Activated T-cell treated with anti-CD3 and anti-CD28 coated beads for 1 hour (primary cell): ENCODE measurements at regions not wholly inside any gene's neighbourhood (a gene's known extent, or its start where the extent isn't known, plus 50 kb on each side); places are given as distances from the start of the nearest gene placed in this dataset.
"Not testable (repeated sequence)": the region's sequence is repeated elsewhere in the genome, so short reads cannot be mapped to it uniquely, and the experiment has no call there.

Source experiments
- DNase-seq: peaks from one replicate; pipeline ENCODE4 v3.0.0-alpha.2; 2020; ENCODE audit warnings: low read depth

DNA sequence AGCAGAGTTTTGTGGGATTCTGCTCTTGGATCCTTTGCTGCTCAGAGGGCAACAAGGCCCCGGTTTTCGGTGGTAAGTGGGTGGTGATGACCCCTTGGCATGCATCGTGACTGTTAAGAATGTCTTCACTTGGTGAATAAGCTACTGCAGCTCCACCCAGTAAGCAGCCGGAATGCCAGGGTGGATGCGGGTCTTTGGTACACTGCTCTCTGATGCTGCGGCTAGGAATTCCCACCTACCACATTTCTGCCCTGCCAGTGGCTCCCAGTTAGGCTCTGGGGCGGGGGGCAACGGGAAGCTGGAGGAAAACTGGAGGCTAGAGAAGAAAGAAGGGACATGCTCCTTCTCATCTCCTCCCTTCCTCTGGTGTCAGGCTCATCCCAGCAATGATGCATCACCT, 180.4 kb upstream of the GALNT2 start:
- DNase-seq: no peak

DNA sequence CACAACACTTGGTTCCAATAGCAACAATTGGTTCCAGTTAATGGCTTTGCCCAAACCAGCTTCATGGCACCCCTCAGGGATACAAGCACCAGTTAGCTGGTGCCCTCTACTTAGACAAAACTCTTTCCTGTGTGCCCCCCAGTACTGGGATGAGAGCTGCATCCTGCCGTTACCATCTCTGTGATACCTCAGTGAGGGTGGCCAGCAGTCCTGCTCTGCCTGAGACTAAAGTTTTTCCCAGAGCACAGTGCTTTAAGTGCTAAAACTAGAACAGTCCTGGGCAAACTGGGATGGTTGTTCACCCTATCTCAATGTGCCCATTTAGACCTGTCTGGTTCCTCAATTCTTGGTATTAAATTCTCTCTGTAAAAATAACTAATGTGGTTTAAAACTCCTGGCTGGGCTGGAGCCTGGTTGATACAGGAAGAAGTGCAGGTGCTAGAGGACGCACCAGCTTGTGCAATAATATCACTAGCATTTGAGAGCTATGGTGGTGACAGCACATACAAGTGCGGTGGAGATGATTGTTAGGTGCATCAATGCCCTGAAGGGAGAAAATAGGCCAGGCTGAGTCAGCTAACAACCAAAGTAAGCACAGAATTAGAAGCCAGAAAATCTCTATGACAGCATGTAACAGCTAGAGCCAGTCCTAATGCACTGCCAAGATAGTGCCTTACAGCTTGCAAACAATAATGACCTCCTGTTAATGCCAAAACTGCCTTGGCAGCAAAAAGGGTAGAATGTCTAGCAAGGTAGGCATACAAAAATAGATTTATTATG, 179.8 kb upstream of the GALNT2 start:
- no peak for DNase-seq

DNA sequence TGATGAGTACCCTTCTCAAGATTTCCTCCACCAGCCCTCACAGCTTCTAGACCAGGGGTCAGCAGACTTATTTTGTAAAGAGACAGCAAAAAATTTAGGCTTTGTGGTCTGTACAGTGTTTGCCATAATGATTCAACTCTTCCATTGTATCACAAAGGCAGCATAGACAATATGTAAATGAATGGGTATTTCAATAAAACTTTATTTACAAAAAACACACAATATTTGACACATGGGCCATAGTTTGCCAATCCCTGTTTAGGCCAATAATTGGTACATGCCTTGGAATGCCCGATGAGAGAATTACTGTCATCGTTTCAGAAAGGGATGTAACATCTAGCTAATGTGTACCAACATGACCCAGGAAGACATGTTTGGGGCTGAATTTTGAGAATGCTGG, 178.9 kb upstream of the GALNT2 start:
- no peak for DNase-seq

DNA sequence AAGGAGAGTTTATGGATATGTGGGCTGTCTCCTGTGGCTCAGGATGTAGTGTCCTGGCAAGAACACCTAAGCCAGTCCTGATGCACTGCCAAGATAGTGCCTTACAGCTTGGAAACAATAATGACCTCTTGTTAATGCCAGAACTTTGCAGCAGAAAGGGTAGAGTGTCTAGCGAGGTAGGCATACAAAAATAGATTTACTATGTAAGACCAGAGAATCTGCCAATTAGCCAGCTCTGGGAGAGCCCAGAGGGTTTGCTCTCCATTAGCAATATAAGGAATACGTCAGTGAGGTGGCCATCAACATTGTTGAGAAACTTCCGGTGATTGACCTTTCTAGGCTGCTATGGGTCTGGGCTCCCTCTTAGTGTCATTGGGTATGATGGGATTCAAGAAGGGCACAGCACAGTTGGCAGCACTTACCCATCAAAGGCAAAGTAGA, 178.5 kb upstream of the GALNT2 start:
- no peak for DNase-seq

DNA sequence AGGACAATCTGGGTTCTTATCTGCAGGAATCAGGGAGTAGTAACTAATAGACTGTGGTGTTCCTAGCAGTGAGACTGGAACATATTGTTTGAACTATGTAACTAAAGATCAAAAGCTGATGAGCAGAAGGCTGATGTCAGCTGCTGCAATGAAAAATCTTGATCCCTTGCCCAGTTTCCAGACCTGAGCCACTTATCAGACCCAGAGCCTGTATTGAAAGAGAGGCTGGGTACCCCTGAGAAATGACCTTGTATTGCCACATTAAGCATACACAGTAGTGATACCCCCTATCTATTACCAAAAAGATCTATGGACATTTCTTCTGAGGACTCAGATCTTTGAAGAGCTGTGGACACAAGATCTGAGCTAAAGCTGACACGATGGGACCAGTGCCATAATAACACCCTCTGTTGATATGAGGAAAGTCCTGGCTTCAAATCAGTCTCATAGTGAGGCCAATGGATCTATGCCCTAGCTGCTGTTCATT, 178.0 kb upstream of the GALNT2 start:
- DNase-seq: no peak

DNA sequence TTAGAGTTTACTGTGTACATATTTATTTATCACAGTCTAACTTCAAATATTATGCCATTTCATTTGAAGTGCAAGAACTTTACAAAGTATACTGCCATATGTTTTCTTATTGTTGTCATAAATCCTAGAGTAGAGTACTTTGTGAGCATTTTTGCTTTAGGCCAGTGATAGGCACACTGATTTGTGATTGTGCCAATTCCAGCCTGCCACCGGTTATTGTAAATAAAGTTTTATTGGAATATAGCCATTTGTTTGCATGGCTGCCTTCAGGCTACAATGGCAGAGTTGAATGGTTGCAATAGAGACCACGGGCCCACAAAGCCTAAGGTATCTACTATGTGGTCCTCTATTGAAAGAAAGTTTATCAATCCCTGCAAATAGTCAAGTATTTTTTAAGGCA, 175.8 kb upstream of the GALNT2 start:
- DNase-seq: no peak

DNA sequence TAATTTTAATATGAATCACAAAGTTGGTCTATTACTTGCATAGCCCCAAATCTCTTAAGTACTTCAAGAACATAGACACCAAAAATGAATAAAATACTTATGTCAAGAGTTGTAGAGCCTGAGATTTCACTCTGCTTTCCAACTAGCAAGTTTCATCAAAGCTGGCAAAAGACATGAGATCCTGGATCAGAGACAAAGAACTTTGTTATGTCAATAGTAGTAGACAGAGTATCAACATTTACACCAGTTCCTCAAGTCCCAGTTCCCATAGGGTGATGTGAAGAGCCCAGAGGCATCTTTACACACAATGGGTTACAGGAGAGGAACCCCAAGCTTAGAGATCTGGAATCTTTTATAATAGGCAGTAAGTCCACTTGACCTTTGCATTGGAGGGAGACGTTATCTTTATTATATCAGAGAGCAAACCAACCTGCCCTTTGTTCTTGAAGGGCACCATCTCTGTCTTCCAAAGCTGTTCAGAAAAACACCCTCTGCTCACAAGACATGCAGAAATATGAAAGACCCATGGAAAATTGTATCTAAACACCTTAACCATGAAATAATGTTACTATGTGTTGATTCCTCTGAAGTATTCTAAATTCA, 174.4 kb upstream of the GALNT2 start:
- no peak for DNase-seq

DNA sequence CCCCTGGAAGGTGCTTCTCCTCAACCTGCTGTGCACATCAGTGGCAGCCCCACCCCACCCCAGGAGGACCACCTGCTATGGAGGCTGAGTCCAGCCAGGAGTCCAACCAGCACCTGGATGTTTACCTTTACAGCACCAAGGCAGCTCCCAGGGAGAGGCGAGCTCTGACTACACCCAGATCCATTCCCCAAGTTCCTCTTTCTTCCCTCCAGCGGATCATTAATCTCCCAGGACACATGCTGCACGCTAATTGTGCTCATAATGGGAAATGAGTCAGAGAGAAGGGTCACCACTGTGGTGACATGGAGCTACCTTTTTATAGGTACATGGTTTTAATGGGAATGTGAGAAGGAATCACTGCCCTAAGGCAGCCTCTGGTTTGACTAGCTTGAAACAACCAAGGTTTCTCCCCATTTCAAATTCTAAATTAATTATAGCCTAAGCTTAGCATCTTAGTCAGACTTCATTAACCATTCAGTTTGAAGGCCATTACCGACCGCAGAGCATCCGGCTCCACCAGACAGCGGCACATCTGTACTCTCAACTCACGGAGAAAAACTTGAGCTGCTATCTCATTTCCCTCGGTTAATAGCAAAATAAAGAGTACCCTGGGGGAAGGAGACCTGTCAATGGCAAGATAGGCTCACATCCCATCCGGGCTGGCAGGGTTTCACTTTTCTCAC, 173.1 kb upstream of the GALNT2 start:
- no peak for DNase-seq

DNA sequence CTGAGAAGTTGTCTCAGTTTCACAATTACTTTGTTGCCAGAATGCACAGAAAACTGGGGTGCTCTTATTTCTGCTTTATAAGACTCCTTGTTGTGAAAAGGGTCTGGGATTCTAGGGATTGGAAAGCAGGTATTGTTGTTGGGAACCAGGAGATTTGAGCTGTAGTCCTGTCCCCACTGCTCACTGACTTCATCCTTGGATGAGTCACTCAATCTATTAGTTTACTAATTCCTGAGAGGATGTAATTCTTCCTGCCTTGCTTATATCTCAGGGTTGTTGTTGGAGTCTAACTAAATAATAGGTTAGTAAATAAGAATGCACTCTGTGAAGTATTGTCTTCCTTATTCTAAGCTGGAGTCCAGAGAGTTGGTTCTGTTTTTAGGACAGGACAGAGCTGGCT, 172.5 kb upstream of the GALNT2 start:
- no peak for DNase-seq

DNA sequence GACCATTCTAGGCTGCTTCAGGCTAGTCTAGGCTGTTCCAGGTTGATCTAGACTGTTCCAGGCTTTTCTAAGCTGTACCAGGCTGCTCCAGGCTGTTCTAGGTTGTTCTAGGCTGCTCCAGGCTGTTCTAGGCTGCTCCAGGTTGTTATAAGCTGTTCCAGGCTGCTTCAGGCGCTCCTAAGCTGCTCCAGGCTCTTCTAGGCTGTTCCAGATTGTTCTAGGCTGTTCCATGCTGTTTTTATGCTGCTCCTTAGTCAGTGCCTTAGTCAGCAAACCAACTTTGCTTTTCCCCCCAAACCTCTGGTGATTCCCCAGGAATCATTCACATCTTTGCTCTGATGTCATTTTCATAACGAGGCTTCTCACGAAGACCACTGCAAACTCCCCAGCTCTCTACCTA, 171.4 kb upstream of the GALNT2 start:
- no peak for DNase-seq

DNA sequence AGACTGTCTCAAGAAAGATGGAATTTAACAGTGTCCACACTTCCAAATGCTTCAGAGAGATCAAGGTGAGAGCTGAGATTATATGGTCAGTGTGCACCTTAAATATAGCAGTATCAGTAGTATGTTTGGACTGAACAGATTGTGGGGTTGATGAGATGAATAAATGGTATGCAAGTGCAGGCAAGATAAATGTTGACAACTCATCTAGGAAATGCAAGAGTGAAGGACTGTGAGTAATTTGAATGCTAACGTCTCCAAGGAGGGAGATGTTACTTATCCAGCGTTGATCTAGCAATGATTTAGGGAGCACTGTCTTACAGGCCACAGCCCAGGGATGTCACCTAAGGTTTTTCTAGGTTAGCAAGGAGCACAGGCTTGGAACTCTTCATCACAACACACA, 170.7 kb upstream of the GALNT2 start:
- DNase-seq: no peak

DNA sequence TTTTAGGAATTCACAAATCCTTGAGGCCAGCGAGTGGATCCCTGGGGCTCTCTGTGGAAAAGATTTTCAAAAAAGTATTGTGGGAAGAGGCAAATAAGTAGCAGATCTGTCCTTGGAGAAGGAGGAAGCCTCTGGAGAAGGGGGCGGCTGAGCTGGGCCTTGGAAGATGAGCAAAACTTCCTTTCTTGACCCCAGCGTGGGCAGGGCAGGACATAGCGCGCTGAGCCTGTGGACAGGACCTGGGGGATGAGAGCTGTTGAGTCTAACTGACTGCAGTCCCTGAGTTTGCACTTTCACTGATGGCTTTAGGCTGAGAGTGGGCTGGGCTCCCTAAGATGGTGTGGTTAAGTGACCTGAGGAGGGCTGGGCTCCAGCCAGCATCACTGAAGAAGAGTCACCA, 170.2 kb upstream of the GALNT2 start:
- no peak for DNase-seq

DNA sequence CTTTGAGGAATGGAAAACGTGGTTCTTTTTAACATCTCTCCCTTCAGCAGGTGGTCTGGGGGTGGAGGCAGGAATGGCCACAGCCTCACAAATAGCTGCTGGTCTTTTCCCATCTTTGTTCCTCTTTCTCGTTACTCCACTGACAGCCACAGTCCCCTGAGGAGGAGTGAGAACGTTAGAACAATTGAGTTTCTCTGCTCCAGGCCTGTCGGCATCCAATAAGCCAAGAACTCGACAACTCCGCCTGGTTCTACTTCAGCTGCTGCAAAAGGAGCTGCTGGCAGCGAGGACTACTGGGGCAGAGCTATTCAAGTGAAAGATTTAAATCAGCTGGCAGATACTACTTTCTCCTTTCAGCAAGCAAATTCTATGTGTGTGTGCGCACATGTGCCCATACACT, 169.5 kb upstream of the GALNT2 start:
- no peak for DNase-seq

DNA sequence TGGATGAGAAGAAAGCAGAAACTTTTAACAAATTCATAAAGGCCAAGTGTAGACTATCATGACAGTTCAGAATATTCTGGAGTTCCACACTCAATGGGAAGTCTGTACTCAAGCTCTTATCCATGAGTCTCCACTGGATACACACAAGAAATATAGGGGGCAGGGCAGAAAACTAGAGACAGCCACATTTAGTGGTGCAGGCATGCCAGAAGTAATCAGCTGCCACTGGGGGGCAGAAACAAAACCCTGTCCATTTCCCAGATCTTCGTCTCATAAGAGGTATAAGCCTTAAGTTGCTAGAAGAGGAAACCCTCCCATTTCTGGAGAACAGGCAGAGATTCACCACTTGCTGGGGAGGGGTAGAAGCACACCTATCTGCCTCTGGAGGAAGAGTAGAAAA, 166.8 kb upstream of the GALNT2 start:
- no peak for DNase-seq

DNA sequence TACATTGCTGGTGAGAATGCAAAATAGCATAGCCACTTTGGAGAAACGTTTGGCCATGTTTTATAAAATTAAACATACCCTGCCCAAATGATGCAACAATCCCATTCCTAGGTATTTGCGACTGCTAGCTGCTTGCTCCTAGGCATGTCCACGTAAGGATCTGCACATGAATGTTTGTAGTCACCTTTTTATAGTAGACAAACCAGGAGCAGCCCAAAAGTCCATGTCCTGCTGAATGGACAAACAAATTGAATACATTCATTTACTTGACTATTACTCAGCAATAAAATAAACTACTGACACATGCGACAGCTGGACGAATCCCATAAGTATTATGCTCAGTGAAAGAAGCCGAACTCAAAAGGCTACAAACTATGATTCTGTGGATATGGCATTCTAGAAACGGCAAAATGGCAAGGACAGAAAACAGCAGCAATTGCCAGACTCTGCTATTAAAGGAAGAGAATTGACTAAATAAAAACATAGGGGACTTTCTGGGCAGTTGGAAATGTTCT, 161.9 kb upstream of the GALNT2 start:
- no peak for DNase-seq

DNA sequence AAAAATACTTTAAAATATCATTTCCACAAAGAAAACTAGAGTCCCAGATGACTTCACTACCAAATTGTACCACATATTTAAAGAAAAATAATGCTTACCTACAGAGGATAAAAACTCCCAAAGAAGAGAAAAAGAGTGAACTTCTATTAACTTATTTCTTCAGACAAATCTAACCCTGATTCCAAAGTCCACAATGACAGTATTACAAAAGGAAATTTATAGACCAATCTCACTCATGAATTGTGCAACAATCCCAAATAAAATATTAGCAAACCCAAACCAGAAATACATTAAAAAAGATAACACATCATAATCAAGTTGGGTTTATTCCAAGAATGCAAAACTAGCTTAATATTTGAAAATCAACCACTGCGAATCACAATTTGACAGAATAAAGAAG, 161.4 kb upstream of the GALNT2 start:
- no peak for DNase-seq

DNA sequence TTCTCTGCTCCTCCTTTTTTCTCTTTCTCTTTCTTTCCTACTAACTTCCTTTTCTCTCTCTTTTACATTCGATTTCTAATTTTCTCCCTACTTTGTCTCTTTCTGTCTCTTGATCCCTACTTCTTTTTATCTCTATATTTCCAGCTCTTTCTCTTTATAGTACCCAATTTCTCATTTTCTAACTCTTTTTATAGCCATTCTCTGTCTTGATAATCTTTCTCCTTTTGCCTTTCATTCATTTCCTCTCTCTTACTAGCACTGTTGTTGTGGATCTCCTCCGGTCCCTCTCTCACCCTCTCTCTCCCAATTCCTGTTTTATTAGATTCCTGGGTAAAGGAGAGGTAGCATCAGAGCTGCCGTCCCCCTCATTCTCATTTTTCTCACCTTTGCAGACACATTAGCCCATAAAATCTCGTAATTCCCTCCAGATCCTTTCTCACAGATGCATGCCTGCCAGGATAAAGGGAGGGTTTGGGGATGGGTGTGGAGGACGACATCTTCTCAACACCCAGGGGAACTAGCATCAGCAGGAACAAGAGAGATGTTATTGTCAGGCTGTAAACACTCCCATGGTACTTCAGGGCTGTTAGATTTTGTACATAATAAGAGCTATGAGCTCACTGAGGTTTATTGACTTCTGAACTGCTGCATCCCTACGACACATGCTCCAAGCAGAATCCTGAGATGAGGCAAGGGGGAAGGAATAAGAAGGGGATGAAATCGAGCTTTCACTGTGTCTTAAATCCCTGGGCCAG, 159.0 kb upstream of the GALNT2 start:
- DNase-seq: no peak

DNA sequence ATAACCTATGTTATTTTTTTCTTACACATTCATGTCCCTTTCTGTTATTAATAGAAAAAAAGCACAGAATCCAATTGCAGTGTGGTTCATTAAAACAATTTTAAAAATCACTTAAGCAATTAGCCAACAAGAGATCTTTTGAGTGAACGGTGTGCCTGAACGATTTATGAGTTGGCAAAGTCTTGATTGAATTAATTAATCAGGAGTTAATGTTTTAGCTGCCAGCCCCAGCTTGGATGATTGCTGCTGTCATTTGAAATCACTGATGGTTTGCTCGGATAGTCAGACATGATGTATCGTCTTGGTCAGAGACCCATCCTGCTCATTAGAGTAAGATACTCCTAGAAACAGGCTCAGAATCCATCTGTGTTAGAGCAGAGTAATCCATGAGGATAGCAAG, 158.3 kb upstream of the GALNT2 start:
- DNase-seq: no peak

DNA sequence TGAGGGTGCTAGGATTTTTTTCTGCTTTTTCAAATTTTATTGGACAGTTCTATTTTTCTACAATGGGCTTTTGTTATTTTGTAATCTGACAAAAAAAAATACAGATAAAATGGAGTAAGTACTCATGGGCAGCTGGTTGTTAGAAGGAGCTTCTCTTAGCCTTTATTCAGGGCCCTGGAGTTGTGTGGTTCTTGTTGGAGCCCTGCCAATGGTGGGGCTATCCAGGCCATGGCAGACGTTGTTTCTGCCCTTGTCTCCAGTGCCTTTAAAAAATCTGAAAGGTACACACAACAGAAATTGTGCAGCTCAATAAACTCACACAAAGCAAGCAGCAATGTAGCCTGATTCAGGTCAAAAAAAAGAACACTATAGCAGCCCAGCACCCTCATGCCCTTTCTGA, 153.5 kb upstream of the GALNT2 start:
- no peak for DNase-seq

DNA sequence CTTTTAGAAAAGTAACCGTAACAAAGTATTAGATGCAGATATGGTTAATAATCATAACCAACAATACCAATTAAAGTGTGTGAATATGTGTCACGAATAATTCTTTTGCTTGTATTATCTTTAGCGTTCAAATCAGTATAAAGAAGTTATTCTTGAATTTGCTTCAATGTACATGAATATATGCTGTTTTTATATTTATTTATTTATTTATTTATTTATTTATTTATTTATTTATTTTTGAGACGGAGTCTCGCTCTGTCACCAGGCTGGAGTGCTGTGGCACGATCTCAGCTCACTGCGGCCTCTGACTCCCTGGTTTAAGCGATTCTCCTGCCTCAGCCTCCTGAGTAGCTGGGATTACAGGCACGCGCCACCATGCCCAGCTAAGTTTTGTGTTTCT, 147.6 kb upstream of the GALNT2 start:
- not testable (repeated sequence) for DNase-seq

DNA sequence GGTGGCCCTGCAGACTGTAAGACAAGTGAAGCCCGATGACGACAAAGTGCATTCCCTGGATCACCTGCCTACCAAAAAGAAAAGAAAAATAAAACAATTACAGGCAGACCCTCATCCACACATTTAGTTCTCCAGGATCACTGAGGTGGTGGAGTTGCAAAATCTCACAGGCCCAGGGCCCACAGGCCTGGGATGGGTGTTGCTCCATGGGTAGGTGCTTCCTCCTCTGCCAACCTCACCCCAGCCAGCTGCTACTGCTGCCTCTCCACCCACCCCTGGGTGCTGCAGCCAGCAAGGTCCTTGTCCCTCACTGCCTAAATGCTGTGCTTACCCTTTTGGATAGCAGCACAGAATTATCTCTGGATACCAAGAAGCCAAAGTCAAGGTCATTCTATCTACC, 146.4 kb upstream of the GALNT2 start:
- DNase-seq: no peak

DNA sequence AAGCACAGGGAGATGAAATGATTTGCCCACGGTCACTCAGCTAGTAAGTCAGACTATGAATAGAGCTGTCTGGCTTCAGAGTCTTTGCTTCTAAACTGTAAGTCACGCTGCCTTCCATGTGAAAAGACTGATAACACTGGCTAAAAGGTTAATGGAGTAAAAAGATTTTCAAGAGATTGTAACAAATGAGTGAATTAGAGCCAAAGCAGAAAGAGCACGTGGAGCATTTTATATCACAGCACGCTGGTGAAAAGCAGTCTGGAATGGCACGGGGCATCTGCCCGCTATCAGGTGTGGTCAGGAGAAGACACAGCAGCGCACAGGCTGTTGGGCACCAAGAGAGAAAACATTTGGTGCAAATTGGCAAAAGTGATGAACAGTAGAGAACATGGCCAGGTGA, 144.8 kb upstream of the GALNT2 start:
- DNase-seq: no peak
